Ovary (tissue), 3 donors: ENCODE measurements at regions not wholly inside any gene's neighbourhood (a gene's known extent, or its start where the extent isn't known, plus 50 kb on each side); places are given as distances from the start of the nearest gene placed in this dataset.

Source experiments
- EP300 ChIP-seq: sonication (generic); formaldehyde crosslinking; IDR thresholded peaks from one replicate; pipeline ENCODE4 v1.6.1; 2017; ENCODE audit warnings: antibody characterized with exemption
- TF ChIP-seq, protein P1 (sequence below), 3 donors: fragments of 450-650 bp in 2 of 3; fragments of 200-600 bp in 1 of 3; IDR thresholded peaks; one replicate each; pipeline versions ENCODE4 v1.5.1 to v1.8.0; 2016 to 2022; ENCODE audit warnings: antibody characterized with exemption in 3 of 3, mild to moderate bottlenecking in 1 of 3
- donor health status: DM: no; HTN: no; CAD: no.

DNA sequence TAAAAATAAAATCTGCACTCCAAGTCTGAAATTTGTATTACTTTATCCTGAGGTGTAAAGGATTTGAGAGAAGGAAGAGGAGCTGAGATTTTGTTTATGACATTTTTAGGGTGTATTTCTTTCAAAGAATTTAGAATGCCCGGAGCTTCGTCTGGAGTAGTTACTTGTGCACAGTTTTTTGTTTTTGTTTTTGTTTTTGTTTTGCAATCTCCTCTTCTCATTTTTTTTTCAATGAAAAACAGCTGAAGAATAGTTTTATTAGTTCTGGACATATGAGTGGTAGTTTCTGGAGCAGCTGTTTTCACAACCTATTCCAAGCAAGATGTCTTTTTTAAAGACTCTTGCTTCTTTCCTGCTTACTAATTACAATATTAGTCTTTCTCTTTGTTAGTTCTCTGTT is 408.2 kb upstream of the PTGER4 start:
- TF ChIP-seq, protein P1, sequence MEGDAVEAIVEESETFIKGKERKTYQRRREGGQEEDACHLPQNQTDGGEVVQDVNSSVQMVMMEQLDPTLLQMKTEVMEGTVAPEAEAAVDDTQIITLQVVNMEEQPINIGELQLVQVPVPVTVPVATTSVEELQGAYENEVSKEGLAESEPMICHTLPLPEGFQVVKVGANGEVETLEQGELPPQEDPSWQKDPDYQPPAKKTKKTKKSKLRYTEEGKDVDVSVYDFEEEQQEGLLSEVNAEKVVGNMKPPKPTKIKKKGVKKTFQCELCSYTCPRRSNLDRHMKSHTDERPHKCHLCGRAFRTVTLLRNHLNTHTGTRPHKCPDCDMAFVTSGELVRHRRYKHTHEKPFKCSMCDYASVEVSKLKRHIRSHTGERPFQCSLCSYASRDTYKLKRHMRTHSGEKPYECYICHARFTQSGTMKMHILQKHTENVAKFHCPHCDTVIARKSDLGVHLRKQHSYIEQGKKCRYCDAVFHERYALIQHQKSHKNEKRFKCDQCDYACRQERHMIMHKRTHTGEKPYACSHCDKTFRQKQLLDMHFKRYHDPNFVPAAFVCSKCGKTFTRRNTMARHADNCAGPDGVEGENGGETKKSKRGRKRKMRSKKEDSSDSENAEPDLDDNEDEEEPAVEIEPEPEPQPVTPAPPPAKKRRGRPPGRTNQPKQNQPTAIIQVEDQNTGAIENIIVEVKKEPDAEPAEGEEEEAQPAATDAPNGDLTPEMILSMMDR (IDR thresholded peaks at IDR 0.05), result no peak
- TF ChIP-seq EP300, result no peak
